Thyroid gland (tissue), 4 donors: ENCODE measurements at regions not wholly inside any gene's neighbourhood (a gene's known extent, or its start where the extent isn't known, plus 50 kb on each side); places are given as distances from the start of the nearest gene placed in this dataset.
A peak's percentile ranks its signal among the peaks of the same experiment; 100 is the strongest.

Experiments used
- DNase-seq, 2 donors: peaks; one replicate each; pipeline ENCODE4 v3.0.0-alpha.2; 2019
- H3K27ac ChIP-seq, 3 donors: fragments of 200-600 bp; sonication (generic); 1 replicate in 2 of 3; 2 replicates in 1 of 3; pipeline ENCODE4 v1.5.1; 2016 to 2019; ENCODE audit warnings: mild to moderate bottlenecking in 1 of 3, moderate library complexity in 1 of 3
- H3K27me3 ChIP-seq: fragments of 200-600 bp; sonication (generic); one replicate; pipeline ENCODE4 v1.5.1; 2019
- H3K36me3 ChIP-seq, 2 donors: fragments of 200-600 bp; sonication (generic); one replicate each; pipeline ENCODE4 v1.5.1; 2016 to 2019
- H3K4me1 ChIP-seq, 2 donors: fragments of 200-600 bp; sonication (generic); one replicate each; pipeline ENCODE4 v1.5.1; 2017 to 2019
- H3K4me3 ChIP-seq, 3 donors: fragments of 200-600 bp; sonication (generic); replicated peaks in 1 of 3; 1 replicate in 2 of 3; 2 replicates in 1 of 3; pipeline ENCODE4 v1.5.1; 2016; ENCODE audit warnings: mild to moderate bottlenecking in 1 of 3
- H3K9me3 ChIP-seq: fragments of 200-600 bp; sonication (generic); one replicate; pipeline ENCODE4 v1.5.1; 2017
- CTCF ChIP-seq, 6 experiments: fragments of 200-600 bp in 3 of 6; fragments of 450-650 bp in 3 of 6; sonication (generic) in 3 of 6; IDR thresholded peaks; one replicate each; pipeline ENCODE4 v1.5.1; 2016 to 2019; ENCODE audit warnings: antibody characterized with exemption in 6 of 6, mild to moderate bottlenecking in 2 of 6, inconsistent platforms in 1 of 6, moderate library complexity in 1 of 6
- POLR2A ChIP-seq, 2 donors: fragments of 450-650 bp; IDR thresholded peaks; one replicate each; pipeline ENCODE4 v1.6.1; 2017; ENCODE audit warnings: antibody characterized with exemption in 2 of 2, mild to moderate bottlenecking in 2 of 2, moderate library complexity in 1 of 2
- WGBS, 2 donors: methylation state at CpG; one replicate each; pipeline ENCODE4 v1.1.5; 2017; 5-methylcytosine and 5-hydroxymethylcytosine counted together
- intact Hi-C: fragments of 100-400 bp; cut with DNase I; formaldehyde crosslinking; loops from one replicate; pipeline ENCODE4 v1.15.1; 2023

- no peak for TF ChIP-seq POLR2A (IDR thresholded peaks at IDR 0.05)
- no peak for TF ChIP-seq CTCF (IDR thresholded peaks at IDR 0.05)
- intact Hi-C loops = no loop called here
- no peak for DNase-seq
- Histone ChIP-seq H3K9me3 (no peaks in the 10 kb centered on the region), H3K27me3 (no peaks in the 10 kb centered on the region), H3K27ac (no peak overlapping the region), H3K36me3 (no peaks in the 10 kb centered on the region), H3K4me1 (no peaks in the 10 kb centered on the region), H3K4me3 (no peak overlapping the region)
- whole genome bisulfite sequencing, 2 donors = 80 to 92% methylated on average over 1 to 9 of the region's 11 CpGs
These were observed 239.8 kb downstream of the TFCP2L1 start for GRCh38 chr2:121045245-121045644.

DNA sequence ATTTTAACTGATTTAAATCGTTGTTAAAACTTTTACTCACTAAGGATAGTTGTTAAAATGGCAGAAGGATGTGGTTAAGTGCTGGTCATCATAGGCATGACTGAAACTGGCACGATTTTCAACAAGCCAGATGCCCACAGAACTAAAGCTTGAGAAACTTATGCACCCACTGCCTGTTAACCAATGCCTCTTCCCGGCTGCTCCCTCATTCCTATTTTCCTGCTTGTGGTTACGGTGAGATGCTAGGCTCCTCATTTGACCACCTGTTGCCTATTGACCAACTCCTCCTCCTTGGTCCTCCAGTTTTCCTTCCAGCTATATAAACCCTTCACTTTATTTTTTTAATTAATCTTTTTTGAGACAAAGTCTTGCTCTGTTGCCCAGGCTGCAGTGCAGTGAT, 238.7 kb downstream of the TFCP2L1 start:
- DNase-seq = no peak
- Histone ChIP-seq H3K36me3 (no peaks in the 10 kb centered on the region), H3K27ac (no peak overlapping the region), H3K4me1 (no peaks in the 10 kb centered on the region), H3K27me3 (no peaks in the 10 kb centered on the region), H3K9me3 (no peaks in the 10 kb centered on the region), H3K4me3 (no peak overlapping the region)
- intact Hi-C loops = no loop called here
- TF ChIP-seq POLR2A (IDR thresholded peaks at IDR 0.05) = no peak
- TF ChIP-seq CTCF (IDR thresholded peaks at IDR 0.05) = no peak
- WGBS, 2 donors = 71 to 78% methylated on average over 4 of the region's 4 CpGs

DNA sequence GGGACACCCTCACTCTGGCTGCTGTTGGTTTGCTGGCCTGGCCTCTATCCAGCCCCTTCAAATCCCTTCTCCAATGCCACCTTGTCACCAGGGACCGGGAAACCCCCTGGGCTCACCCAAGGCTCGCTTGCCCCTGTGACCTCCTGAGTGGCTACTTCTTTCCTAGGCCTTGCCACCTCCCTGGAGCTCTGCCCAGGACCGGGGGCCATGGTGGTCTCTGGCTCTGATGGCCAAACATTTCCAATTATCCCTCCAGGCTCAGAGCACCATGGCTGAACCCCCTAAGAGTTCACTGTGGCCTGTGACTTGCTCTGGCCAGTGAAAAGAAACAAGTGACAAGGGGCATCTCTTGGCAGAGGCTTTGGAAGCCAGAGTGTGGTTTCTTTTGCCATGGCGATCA, 237.6 kb downstream of the TFCP2L1 start:
- Histone ChIP-seq H3K36me3 (no peaks in the 10 kb centered on the region), H3K4me1 (no peaks in the 10 kb centered on the region), H3K4me3 (no peak overlapping the region), H3K27me3 (no peaks in the 10 kb centered on the region), H3K27ac (no peak overlapping the region), H3K9me3 (no peaks in the 10 kb centered on the region)
- intact Hi-C loops = no loop called here
- peak in 1 of 2 donors; percentile 4 for DNase-seq
- 62 to 88% methylated on average over 2 to 4 of the region's 4 CpGs for WGBS, 2 donors
- TF ChIP-seq CTCF (IDR thresholded peaks at IDR 0.05) (no peak), POLR2A (IDR thresholded peaks at IDR 0.05) (no peak)

- Histone ChIP-seq H3K4me1 (no peaks in the 10 kb centered on the region), H3K27ac (no peak overlapping the region), H3K4me3 (no peak overlapping the region), H3K27me3 (no peaks in the 10 kb centered on the region), H3K9me3 (no peaks in the 10 kb centered on the region), H3K36me3 (no peaks in the 10 kb centered on the region)
- TF ChIP-seq CTCF (IDR thresholded peaks at IDR 0.05) (no peak), POLR2A (IDR thresholded peaks at IDR 0.05) (no peak)
- DNase-seq = no peak
- 92 to 96% methylated on average over 2 of the region's 2 CpGs for WGBS, 2 donors
- intact Hi-C loops = no loop called here
These were observed 235.9 kb downstream of the TFCP2L1 start for GRCh38 chr2:121049131-121049530.

- 66 to 70% methylated on average over 11 of the region's 11 CpGs for WGBS, 2 donors
- no peaks in the 10 kb centered on the region for H3K27me3 ChIP-seq
- TF ChIP-seq CTCF (IDR thresholded peaks at IDR 0.05) (no peak), POLR2A (IDR thresholded peaks at IDR 0.05) (no peak)
- H3K36me3 ChIP-seq = no peaks in the 10 kb centered on the region
- no peaks in the 10 kb centered on the region for H3K4me1 ChIP-seq
- no peak overlapping the region for H3K4me3 ChIP-seq
- intact Hi-C loops = no loop called here
- DNase-seq = no peak
- no peaks in the 10 kb centered on the region for H3K9me3 ChIP-seq
- no peak overlapping the region for H3K27ac ChIP-seq
These were observed 234.9 kb downstream of the TFCP2L1 start for GRCh38 chr2:121049950-121050585.
